ENCODE measurements at regions not wholly inside any gene's neighbourhood (a gene's known extent, or its start where the extent isn't known, plus 50 kb on each side); places are given as distances from the start of the nearest gene placed in this dataset.

DNA sequence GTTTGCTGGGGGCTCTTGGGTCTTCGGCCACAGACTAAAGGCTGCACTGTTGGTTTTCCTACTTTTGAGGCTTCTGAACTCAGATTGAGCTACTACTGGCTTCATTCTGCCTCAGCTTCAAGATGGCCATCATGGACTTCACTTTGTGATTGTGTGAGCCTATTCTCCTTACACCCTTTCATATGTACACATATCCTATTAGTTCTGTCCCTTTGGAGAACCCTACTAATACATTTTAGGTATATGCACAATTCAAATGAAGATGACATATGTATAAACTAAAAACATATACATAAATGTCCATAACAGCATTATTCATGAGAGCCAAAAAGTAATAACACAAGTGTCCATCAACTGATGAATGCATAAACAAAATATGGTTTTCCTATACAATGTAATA lies 75.7 kb downstream of the GPR37 start:
- TF ChIP-seq TAF1 (IDR thresholded peaks at IDR 0.05; ENCODE audit: borderline replicate concordance, low read depth, low read length) (no peak), RCOR1 (IDR thresholded peaks at IDR 0.05; ENCODE audit: low read length) (no peak), FOXM1 (IDR thresholded peaks at IDR 0.05; ENCODE audit: low read depth) (no peak), CTCF (IDR thresholded peaks at IDR 0.05) (no peak), YY1 (IDR thresholded peaks at IDR 0.05; ENCODE audit: low read depth) (no peak), EP300 (IDR thresholded peaks at IDR 0.05; ENCODE audit: borderline replicate concordance in 1 of 2, low read depth in 1 of 2, low read length in 1 of 2) (no peak), NFIC (IDR thresholded peaks at IDR 0.05; ENCODE audit: borderline replicate concordance) (no peak)
- TF ChIP-seq, protein P1, sequence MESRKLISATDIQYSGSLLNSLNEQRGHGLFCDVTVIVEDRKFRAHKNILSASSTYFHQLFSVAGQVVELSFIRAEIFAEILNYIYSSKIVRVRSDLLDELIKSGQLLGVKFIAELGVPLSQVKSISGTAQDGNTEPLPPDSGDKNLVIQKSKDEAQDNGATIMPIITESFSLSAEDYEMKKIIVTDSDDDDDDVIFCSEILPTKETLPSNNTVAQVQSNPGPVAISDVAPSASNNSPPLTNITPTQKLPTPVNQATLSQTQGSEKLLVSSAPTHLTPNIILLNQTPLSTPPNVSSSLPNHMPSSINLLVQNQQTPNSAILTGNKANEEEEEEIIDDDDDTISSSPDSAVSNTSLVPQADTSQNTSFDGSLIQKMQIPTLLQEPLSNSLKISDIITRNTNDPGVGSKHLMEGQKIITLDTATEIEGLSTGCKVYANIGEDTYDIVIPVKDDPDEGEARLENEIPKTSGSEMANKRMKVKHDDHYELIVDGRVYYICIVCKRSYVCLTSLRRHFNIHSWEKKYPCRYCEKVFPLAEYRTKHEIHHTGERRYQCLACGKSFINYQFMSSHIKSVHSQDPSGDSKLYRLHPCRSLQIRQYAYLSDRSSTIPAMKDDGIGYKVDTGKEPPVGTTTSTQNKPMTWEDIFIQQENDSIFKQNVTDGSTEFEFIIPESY (IDR thresholded peaks at IDR 0.05; ENCODE audit: borderline replicate concordance, low read depth): no peak

Data from SK-N-SH (cell line).